GM23248 (cell line): ENCODE measurements at regions not wholly inside any gene's neighbourhood (a gene's known extent, or its start where the extent isn't known, plus 50 kb on each side); places are given as distances from the start of the nearest gene placed in this dataset.

Source experiments
- EZH2 ChIP-seq: fragments of 200-600 bp; sonication (generic); IDR thresholded peaks from 2 replicates; pipeline ENCODE4 v1.6.1; 2018; ENCODE audit warnings: antibody characterized with exemption, mild to moderate bottlenecking; ENCODE audit not compliant: insufficient read depth, poor library complexity, severe bottlenecking
- EZH2phosphoT487 ChIP-seq: fragments of 200-600 bp; sonication (generic); IDR thresholded peaks from 2 replicates; pipeline ENCODE4 v1.6.1; 2018; ENCODE audit warnings: antibody characterized with exemption, moderate library complexity, mild to moderate bottlenecking, low read depth; ENCODE audit not compliant: insufficient read depth

GRCh38 chr2:121073320-121074210 is 211.4 kb downstream of the TFCP2L1 start:
- TF ChIP-seq EZH2phosphoT487 = no peak
- TF ChIP-seq EZH2 = no peak
